HCT116 (cell line): ENCODE measurements at regions not wholly inside any gene's neighbourhood (a gene's known extent, or its start where the extent isn't known, plus 50 kb on each side); places are given as distances from the start of the nearest gene placed in this dataset.

Experiments
- ATAC-seq: fragments of 200-7000 bp; cut with Tn5 transposase; 2 replicates; pipeline ENCODE4 v1.9.1; 2020; ENCODE audit warnings: mild to moderate bottlenecking, moderate library complexity
- BruUV-seq: library from RNA; stranded (reverse); fragments of 400-500 nt; replicated peaks from 2 replicates; lab custom pipeline; 2021; lab: Mats Ljungman, UMichigan
- CTCF ChIA-PET: fragments of 300-600 bp; sonication (Branson Sonifier 250); formaldehyde crosslinking; loops from one replicate; lab custom pipeline; 2021; ENCODE audit warnings: antibody characterized with exemption; lab: Charles Lee
- POLR2A ChIA-PET: fragments of 300-600, 350-600 bp; sonication (Branson Sonifier 250); formaldehyde crosslinking; loops from one replicate; lab custom pipeline; 2021; ENCODE audit warnings: antibody characterized with exemption; lab: Charles Lee
- RAD21 ChIA-PET, 2 experiments: fragments of 300-600 bp; sonication (Branson Sonifier 250); formaldehyde crosslinking; loops; one replicate each; lab custom pipeline; 2023; ENCODE audit warnings: low total read pairs in 2 of 2; ENCODE audit not compliant: uncharacterized antibody in 2 of 2, unreplicated experiment in 2 of 2, low non-redundant PET in 1 of 2; lab: Charles Lee
- DNase-seq: peaks from one replicate; pipeline ENCODE4 v3.0.0-alpha.2; 2010; ENCODE audit warnings: low read depth, low spot score
- H2AFZ ChIP-seq: fragments of 200-600 bp; shearing (Covaris generic), sonication (generic); 2 replicates; pipeline ENCODE4 v1.6.1; 2017; ENCODE audit warnings: low read depth, mixed run types, mixed read lengths, antibody characterized with exemption, low read length; ENCODE audit not compliant: poor library complexity, severe bottlenecking
- H3K27ac ChIP-seq: 2 replicates; pipeline ENCODE4 v1.5.1; 2012; ENCODE audit warnings: low read depth, low read length
- H3K27me3 ChIP-seq: fragments of 200-600 bp; sonication (generic); 2 replicates; pipeline ENCODE4 v1.6.1; 2016; ENCODE audit warnings: mixed run types, low read length, mixed read lengths; ENCODE audit not compliant: insufficient read depth
- H3K36me3 ChIP-seq, 2 experiments: fragments of 200-500 bp in 1 of 2; fragments of 200-600 bp in 1 of 2; sonication (Bioruptor generic) in 1 of 2; sonication (generic) in 1 of 2; 2 replicates each; pipeline versions ENCODE4 v1.5.1 to v1.6.1; 2014 to 2016; ENCODE audit warnings: low read length in 2 of 2, inconsistent platforms in 1 of 2, mixed read lengths in 1 of 2, mixed run types in 1 of 2; ENCODE audit not compliant: insufficient read depth in 2 of 2, control insufficient read depth in 1 of 2
- H3K4me1 ChIP-seq, 2 experiments: fragments of 200-600 bp in 1 of 2; sonication (generic) in 1 of 2; 2 replicates each; pipeline versions ENCODE4 v1.5.1 to v1.6.1; 2012 to 2017; ENCODE audit warnings: low read length in 2 of 2, inconsistent platforms in 1 of 2, mild to moderate bottlenecking in 1 of 2, mixed read lengths in 1 of 2, mixed run types in 1 of 2, moderate library complexity in 1 of 2; ENCODE audit not compliant: insufficient read depth in 2 of 2, control insufficient read depth in 1 of 2
- H3K4me2 ChIP-seq: fragments of 200-600 bp; sonication (generic); 2 replicates; pipeline ENCODE4 v1.6.1; 2017; ENCODE audit warnings: mixed run types, low read length, mixed read lengths
- H3K4me3 ChIP-seq, 2 experiments: fragments of 200-600 bp in 1 of 2; sonication (generic) in 1 of 2; replicated peaks in 1 of 2; 2 replicates each; pipeline ENCODE4 v1.5.1; 2011 to 2016; ENCODE audit warnings: low read length in 2 of 2, control low read depth in 1 of 2, low read depth in 1 of 2, mild to moderate bottlenecking in 1 of 2, mixed read lengths in 1 of 2, mixed run types in 1 of 2
- H3K79me2 ChIP-seq: fragments of 200-600 bp; sonication (generic); 2 replicates; pipeline ENCODE4 v1.6.1; 2017; ENCODE audit warnings: mild to moderate bottlenecking, mixed run types, low read length, moderate library complexity, mixed read lengths; ENCODE audit not compliant: insufficient read depth
- H3K9ac ChIP-seq: fragments of 200-600 bp; sonication (generic); 2 replicates; pipeline ENCODE4 v1.6.1; 2016; ENCODE audit warnings: low read length, mixed read lengths
- H3K9me2 ChIP-seq: fragments of 200-600 bp; sonication (generic), shearing (Covaris generic); 2 replicates; pipeline ENCODE4 v1.6.1; 2017; ENCODE audit warnings: mixed run types, mild to moderate bottlenecking, moderate library complexity; ENCODE audit not compliant: insufficient read depth
- H3K9me3 ChIP-seq, 2 experiments: fragments of 200-500 bp in 1 of 2; fragments of 200-600 bp in 1 of 2; sonication (Bioruptor generic) in 1 of 2; sonication (generic) in 1 of 2; 2 replicates each; pipeline ENCODE4 v1.6.1; 2014 to 2017; ENCODE audit warnings: low read length in 2 of 2, mixed read lengths in 2 of 2, inconsistent platforms in 1 of 2, low read depth in 1 of 2, mild to moderate bottlenecking in 1 of 2, mixed run types in 1 of 2, moderate library complexity in 1 of 2; ENCODE audit not compliant: control insufficient read depth in 1 of 2, insufficient read depth in 1 of 2
- H4K20me1 ChIP-seq: fragments of 200-600 bp; sonication (generic), shearing (Covaris generic); 2 replicates; pipeline ENCODE4 v1.6.1; 2017; ENCODE audit warnings: mixed run types, mild to moderate bottlenecking, moderate library complexity; ENCODE audit not compliant: insufficient read depth
- CBX3 ChIP-seq: IDR thresholded peaks from 2 replicates; pipeline ENCODE4 v1.6.1; 2012; ENCODE audit warnings: low read depth
- CEBPB ChIP-seq: IDR thresholded peaks from 2 replicates; pipeline ENCODE4 v1.6.1; 2012; ENCODE audit warnings: low read depth
- EGR1 ChIP-seq: IDR thresholded peaks from 2 replicates; pipeline ENCODE4 v1.6.1; 2012; ENCODE audit warnings: low read depth
- ELF1 ChIP-seq: IDR thresholded peaks from 2 replicates; pipeline ENCODE4 v1.6.1; 2012; ENCODE audit warnings: low read depth, borderline replicate concordance
- EZH2phosphoT487 ChIP-seq: fragments of 200-600 bp; IDR thresholded peaks from 2 replicates; pipeline ENCODE4 v1.6.1; 2018; ENCODE audit warnings: antibody characterized with exemption, borderline replicate concordance
- FOSL1 ChIP-seq: IDR thresholded peaks from 2 replicates; pipeline ENCODE4 v1.6.1; 2012; ENCODE audit warnings: low read depth
- POLR2A ChIP-seq: IDR thresholded peaks from 2 replicates; pipeline ENCODE4 v1.7.0; 2011; ENCODE audit warnings: borderline replicate concordance; ENCODE audit not compliant: insufficient read depth, insufficient read length; ENCODE audit errors: extremely low read depth
- POLR2AphosphoS5 ChIP-seq: IDR thresholded peaks from 2 replicates; pipeline ENCODE4 v1.6.1; 2011; ENCODE audit warnings: mild to moderate bottlenecking, low read depth, low read length, moderate library complexity
- RAD21 ChIP-seq: IDR thresholded peaks from 2 replicates; pipeline ENCODE4 v1.6.1; 2012; ENCODE audit warnings: low read depth, mild to moderate bottlenecking
- SP1 ChIP-seq: IDR thresholded peaks from 2 replicates; pipeline ENCODE4 v1.6.1; 2012; ENCODE audit warnings: low read depth
- ZBTB33 ChIP-seq: IDR thresholded peaks from 2 replicates; pipeline ENCODE4 v1.6.1; 2011; ENCODE audit warnings: mild to moderate bottlenecking, low read length, moderate library complexity; ENCODE audit not compliant: insufficient replicate concordance; ENCODE audit errors: extremely low read depth
- ZFX ChIP-seq: fragments of 450-650 bp; IDR thresholded peaks from 2 replicates; pipeline ENCODE4 v1.6.1; 2017
- ZNF274 ChIP-seq: fragments of 200-500 bp; sonication (Bioruptor generic); IDR thresholded peaks from 2 replicates; pipeline ENCODE4 v1.6.1; 2014; ENCODE audit warnings: mild to moderate bottlenecking, low read depth, low read length, inconsistent platforms
- intact Hi-C: fragments of 100-400 bp; cut with micrococcal nuclease; formaldehyde crosslinking; loops from 2 replicates; pipeline ENCODE4 v1.10.0; 2022
- TF ChIP-seq, protein P1 (sequence below), 3 experiments: fragments of 200-600 bp in 1 of 3; sonication (generic) in 1 of 3; IDR thresholded peaks in 2 of 3; conservative IDR thresholded peaks in 1 of 3; 2 replicates each; pipeline ENCODE4 v1.5.1; 2012 to 2017; ENCODE audit warnings: low read depth in 2 of 3, low read length in 2 of 3, antibody characterized with exemption in 1 of 3, borderline replicate concordance in 1 of 3, control low read depth in 1 of 3, mild to moderate bottlenecking in 1 of 3, mixed read lengths in 1 of 3, mixed run types in 1 of 3, moderate library complexity in 1 of 3; ENCODE audit not compliant: insufficient read depth in 1 of 3
- TF ChIP-seq, protein P2 (sequence below): IDR thresholded peaks from 2 replicates; pipeline ENCODE4 v1.6.1; 2012

DNA sequence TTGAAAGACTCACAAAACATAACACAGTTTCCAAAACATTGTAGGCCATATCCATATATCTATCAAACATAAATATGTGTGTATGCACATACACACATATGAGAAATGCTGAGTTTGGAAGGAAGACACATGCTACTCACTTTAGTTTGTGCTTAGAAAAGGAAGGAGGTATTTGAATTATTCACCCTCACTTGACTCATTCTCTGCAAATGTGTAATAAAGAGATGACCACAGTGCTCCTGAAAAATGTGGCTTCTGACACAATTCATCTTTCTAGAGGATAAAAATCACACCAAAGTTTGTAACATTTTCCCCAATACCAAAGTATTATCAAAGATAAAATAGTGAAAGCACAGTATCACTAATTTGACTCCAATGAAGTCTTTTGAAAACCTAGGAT lies 950.1 kb downstream of the FAT4 start:
- Histone ChIP-seq H3K36me3 (no peaks in the 10 kb centered on the region), H3K9me3 (no peaks in the 10 kb centered on the region), H3K4me3 (no peak overlapping the region), H3K4me2 (no peak overlapping the region), H3K4me1 (no peaks in the 10 kb centered on the region), H3K27me3 (no peaks in the 10 kb centered on the region), H3K27ac (no peak overlapping the region), H4K20me1 (no peaks in the 10 kb centered on the region), H3K9ac (no peak overlapping the region), H3K9me2 (no peaks in the 10 kb centered on the region), H2AFZ (no peak overlapping the region), H3K79me2 (no peaks in the 10 kb centered on the region)
- ChIA-PET RAD21 (no interaction called here), CTCF (no interaction called here), POLR2A (no interaction called here)
- intact Hi-C loops = no loop called here
- DNase-seq = no peak
- no peak for ATAC-seq
- TF ChIP-seq EGR1 (no peak), ZBTB33 (no peak), ELF1 (no peak), POLR2AphosphoS5 (no peak), POLR2A (no peak), RAD21 (no peak), SP1 (no peak), ZNF274 (no peak), CEBPB (no peak), CBX3 (no peak), ZFX (no peak), EZH2phosphoT487 (no peak), FOSL1 (no peak)
- TF ChIP-seq, protein P1, sequence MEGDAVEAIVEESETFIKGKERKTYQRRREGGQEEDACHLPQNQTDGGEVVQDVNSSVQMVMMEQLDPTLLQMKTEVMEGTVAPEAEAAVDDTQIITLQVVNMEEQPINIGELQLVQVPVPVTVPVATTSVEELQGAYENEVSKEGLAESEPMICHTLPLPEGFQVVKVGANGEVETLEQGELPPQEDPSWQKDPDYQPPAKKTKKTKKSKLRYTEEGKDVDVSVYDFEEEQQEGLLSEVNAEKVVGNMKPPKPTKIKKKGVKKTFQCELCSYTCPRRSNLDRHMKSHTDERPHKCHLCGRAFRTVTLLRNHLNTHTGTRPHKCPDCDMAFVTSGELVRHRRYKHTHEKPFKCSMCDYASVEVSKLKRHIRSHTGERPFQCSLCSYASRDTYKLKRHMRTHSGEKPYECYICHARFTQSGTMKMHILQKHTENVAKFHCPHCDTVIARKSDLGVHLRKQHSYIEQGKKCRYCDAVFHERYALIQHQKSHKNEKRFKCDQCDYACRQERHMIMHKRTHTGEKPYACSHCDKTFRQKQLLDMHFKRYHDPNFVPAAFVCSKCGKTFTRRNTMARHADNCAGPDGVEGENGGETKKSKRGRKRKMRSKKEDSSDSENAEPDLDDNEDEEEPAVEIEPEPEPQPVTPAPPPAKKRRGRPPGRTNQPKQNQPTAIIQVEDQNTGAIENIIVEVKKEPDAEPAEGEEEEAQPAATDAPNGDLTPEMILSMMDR (IDR thresholded peaks at IDR 0.05 in 2 of 3, conservative IDR thresholded peaks at IDR 0.05 in 1 of 3; ENCODE audit: borderline replicate concordance in 1 of 3, insufficient read depth in 1 of 3, low read depth in 2 of 3, low read length in 2 of 3) = no peak
- TF ChIP-seq, protein P2, sequence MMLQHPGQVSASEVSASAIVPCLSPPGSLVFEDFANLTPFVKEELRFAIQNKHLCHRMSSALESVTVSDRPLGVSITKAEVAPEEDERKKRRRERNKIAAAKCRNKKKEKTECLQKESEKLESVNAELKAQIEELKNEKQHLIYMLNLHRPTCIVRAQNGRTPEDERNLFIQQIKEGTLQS = no peak
- BruUV-seq = no TSS peak
